GM18502 (cell line): ENCODE measurements at regions not wholly inside any gene's neighbourhood (a gene's known extent, or its start where the extent isn't known, plus 50 kb on each side); places are given as distances from the start of the nearest gene placed in this dataset.
"Not testable (repeated sequence)": the region's sequence is repeated elsewhere in the genome, so short reads cannot be mapped to it uniquely, and the experiment has no call there.

Experiments
- ATAC-seq: cut with Tn5 transposase; IDR thresholded peaks from one replicate; pipeline ENCODE4 v1.9.1; 2021; ENCODE audit warnings: mild to moderate bottlenecking; ENCODE audit not compliant: unreplicated experiment, poor library complexity

DNA sequence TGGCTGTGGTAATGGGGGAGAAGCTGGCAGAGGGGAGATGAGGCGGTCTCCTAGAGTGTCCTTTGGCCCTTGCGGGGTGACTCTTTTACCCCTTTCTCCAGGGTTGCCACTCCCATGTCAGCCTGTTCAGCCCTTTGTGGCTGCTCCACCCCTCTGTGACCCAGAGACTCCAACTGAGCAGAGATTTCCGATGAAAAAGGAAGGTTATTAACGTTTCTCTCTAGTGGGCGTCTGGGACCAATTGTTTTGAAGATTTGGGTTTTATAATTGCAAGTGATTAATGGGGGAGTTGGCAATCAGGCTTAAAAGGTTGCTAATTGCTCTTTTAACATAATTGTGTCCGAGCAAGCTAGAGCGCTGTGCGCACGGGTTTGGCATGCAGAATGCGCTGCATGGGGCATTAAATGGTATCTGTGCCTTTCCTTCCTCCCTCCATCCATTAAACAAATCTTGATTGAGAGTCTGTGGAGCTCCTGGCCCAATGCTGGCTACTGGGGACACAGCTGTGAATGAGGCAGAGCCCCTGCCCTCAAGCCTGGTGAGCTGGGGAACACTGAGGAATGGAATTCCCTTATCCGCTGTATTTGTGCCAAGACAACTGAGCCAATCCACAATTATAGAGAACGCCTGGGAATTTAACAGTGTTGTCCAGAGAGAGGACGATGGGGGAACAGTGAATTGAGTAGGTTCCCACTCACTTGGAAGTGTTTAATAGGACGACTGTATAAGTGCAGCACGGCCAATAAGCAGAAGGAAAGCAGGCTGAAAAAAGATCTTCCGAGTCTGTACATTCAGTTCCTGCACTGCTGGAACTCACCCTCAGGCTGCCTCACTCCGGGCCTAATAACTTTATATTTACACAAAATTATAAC is 295.9 kb downstream of the MIAT start:
- ATAC-seq: no peak

- no peak for ATAC-seq
Observed at GRCh38 chr22:26956371-26956770, 299.0 kb downstream of the MIAT start.

GRCh38 chr22:26957176-26957575 is 299.8 kb downstream of the MIAT start:
- ATAC-seq: no peak

DNA sequence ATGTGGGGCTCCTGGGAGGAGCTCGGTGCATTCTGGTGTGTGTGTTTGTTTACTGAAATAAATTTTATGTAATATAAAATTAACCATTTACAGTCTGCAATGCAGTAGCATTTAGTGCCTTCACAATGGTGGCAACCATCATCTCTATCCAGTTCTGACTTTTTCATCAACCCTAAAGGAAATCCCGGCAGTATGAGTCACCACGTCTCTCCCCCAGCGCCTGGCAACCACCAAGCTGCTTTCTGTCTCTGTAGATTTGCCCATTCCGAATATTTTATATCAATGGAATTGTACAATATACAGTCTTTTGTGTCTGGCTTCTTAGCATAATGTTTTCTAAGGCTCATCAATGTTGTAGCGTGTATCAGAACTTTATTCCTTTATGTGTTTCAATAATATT is 300.5 kb downstream of the MIAT start:
- ATAC-seq: no peak

DNA sequence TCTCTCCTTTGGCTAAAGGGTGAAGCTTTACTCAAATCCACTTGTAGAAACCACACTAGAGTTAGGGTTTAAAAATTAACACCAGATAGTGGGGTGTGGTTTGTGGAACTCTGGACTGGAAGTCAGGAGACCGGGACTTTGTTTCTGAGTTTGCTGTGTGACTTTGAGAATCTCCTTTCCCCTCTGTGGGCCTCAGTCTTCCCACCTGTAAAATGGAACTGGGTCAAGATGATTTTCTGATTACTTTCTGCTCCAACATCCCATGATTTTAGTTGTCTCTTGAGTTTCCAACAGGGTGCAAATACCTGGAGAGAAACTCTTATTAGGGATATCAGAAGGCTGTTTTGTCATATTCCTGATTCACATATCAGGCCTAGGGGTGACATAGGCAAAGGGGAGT is 301.0 kb downstream of the MIAT start:
- no peak for ATAC-seq

DNA sequence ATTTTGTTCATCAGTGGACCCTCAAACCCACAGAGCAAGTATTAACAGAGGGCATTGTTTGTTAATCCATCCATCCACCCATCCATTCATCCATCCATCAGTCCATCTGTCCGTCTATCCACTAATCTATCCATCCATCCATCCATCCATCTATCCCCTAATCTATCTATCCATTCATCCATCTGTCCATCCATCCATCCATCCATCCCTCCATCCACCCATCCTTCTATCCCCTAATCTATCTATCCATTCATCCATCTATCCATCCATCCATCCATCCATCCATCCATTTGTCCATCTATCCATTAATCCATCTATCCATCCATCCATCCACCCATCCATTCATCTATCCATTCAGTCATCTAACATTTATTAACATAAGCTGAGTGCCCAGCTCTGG is 307.3 kb downstream of the MIAT start:
- ATAC-seq: no peak

GRCh38 chr22:26967282-26967681 is 309.9 kb downstream of the MIAT start:
- no peak for ATAC-seq

- ATAC-seq: no peak
Observed at GRCh38 chr22:26968859-26969523, 311.6 kb downstream of the MIAT start.

DNA sequence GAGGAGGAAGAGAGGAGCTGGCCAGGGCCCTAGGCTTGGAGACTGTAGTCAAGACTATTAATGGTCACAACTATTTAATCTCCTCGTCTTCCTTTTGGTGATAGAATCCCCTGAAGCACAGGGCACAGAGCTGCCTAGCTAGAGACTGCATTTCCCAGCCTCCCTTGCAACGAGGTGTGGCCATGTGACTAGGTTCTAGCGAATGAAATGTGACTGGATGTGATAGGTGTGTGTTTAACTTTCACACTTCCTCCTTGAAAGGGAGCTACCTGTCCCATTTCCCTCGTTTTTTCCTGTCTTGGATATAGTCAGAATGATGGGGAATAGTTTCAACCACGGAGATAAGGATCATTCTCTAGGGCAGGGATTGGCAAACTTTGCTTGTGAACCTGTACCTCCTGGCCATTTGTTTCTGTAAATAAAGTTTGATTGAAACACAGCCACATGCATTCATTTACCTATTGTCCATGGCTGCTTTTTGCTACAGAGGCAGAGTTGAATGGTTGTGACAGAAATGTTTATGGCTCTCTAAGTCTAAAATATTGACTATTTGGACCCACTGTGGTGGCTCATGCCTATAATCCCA is 313.5 kb downstream of the MIAT start:
- ATAC-seq: no peak

DNA sequence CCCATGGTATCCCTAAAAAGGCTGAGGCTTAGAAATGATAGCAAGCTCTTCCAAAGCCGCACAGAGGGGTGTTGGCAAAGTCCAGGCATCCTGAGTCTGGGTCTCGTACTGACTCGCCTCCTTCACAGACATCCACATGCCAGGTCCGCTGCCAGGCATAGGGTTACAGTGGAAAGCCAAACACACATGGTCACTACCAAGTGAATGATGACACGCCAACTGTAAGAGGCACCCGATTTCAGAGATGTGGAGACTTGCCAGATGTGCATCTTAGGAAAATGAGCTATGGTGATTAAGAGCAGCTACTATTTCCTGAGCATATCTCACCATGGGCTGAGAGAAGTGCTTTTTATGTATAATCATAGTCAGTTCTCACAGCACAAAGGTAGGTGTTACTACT is 314.9 kb downstream of the MIAT start:
- no peak for ATAC-seq

GRCh38 chr22:26972915-26973314 is 315.5 kb downstream of the MIAT start:
- not testable (repeated sequence) for ATAC-seq

DNA sequence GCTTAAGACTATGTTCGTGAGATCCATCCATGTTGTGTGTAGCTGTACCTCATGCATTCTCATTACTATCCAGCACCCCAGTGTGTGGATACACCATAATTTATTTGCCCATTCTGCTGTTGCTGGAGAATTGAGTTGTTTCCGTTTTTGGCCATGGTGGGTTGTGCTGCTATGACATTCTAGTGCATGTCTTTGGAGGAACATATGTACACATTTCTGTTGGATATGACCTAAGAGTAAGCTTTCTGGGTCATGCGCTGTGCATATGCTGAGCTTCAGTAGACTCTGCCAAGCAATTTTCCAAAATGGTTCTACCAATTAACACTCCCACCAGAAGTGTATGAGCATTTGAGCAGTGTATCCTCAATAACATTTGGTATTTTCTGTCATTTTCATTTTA is 316.6 kb downstream of the MIAT start:
- ATAC-seq: no peak

DNA sequence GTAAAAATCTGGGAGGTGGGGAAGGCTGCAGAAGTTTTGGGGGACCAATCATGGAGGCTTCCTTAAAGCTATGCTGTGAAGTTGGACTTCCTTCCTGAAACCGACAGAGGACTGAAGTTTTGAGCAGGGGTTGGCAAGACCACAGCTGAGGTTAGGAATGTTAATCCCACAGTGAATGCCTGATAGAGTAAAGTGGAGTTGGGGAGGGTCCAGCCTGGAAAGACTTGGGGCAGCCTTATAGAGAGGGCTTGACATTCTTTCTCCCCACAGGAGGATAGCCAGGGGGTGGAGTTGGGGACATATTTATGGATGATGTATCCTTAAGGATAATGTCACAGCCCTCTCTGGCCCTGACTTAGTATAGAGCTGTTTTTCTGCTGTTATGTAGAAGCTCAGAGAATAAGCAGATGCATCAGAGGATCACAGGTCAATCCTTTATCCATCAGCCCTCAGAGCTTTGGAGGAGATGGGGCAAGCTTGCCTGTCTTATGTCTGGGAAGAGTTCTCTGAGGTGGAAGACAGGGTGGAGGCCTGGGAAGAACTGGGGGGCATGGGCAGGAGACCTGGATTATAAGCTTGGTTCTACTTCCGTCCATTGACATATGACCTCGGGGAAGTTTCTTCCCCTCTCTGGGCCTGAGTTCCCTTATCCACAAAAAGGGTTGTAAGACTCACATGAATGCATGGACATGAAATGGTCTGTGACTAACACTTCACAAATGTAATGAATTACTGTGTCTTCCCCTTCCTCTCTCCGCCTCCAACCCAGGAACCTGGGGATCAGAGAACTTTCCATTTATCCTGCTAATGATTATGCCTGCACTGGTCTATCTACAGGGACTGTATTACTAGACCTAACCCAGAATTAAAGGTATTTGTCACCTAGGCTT is 317.8 kb downstream of the MIAT start:
- ATAC-seq: no peak

DNA sequence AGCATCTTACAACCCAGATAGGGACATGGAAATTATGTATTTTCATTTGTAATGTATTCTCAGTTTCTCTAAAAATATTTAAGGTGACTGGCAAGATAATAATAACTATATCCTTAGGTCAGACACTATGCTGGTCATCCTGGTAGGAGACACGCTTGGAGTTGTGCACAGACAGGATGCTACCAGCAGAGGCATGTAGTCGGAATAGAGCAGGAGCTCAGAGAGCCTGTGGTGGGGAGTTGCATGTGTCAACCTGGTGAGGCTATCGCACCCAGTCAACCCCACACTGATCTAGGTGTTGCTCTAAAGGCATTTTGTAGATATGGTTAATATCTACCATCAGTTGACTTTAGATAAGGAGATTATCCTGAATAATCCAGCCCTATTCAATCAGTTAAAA is 318.5 kb downstream of the MIAT start:
- ATAC-seq: no peak

GRCh38 chr22:26977741-26978376 is 320.5 kb downstream of the MIAT start:
- no peak for ATAC-seq

DNA sequence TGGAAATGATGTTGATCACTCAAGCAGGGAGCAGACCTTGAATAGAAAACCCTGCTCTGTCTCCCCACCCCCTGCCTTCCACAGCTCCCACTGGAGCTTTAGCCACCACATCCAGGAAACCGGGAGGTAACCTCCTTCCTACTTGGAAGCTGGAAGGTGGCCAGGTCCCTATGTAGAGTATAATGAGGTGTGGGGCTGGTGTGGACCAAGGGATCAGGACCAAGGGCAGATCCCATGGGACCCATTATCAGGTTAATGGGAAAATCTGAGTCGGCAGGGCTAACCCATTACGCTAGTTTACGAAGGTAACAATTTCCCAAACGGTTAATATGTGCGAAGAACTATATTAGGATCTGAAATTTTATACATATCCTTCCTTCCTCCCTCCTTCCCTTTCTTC is 321.9 kb downstream of the MIAT start:
- no peak for ATAC-seq

- no peak for ATAC-seq
Observed at GRCh38 chr22:26981111-26981510, 323.7 kb downstream of the MIAT start.

- ATAC-seq: no peak
Observed at GRCh38 chr22:26981541-26981940, 324.2 kb downstream of the MIAT start.

DNA sequence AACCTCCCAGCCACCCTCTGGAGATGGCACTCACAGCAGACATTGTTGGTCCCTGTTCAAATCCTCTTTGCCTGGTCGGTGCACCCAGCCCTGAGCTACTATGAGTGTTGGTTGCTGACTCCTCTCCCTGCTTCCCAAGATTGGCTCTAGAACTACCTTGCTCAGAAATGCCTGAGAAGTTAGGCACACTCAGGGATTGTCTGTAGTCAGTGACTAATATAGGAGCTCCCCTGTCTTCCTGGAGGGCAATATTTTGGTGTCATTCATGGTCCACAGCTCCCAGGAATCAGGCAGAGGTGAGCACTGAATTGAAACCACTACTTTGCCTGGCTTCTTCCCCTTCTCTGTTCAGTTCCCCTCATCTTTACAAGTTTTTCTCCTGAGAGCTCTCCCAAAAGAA is 325.9 kb downstream of the MIAT start:
- ATAC-seq: no peak

DNA sequence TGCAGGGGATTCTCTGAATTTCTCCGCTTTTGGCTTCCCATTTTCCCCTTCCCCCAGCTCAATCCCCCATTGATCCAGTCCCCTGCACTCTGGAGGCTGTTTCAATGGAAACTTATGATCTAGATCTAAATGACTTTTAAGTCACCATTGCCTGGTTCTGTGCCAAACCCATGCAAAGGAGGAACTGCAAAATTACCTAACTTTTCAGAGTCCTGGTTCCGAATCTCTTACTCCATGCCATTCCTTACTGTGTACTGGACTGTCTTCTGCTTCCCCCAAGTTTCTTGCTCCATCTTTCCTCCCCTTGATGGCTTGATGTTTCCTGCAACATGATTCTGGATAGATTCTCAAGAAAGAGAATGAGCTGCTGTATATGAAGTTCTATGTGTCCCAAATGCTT is 327.8 kb downstream of the MIAT start:
- no peak for ATAC-seq
